Caco-2 (cell line): ENCODE measurements at regions not wholly inside any gene's neighbourhood (a gene's known extent, or its start where the extent isn't known, plus 50 kb on each side); places are given as distances from the start of the nearest gene placed in this dataset.
A peak's percentile ranks its signal among the peaks of the same experiment; 100 is the strongest.

ENCODE experiments used
- BruUV-seq: library from RNA; stranded (reverse); fragments of 400-500 nt; replicated peaks from 2 replicates; lab custom pipeline; 2021; lab: Mats Ljungman, UMichigan
- CTCF ChIA-PET: fragments of 300-600 bp; sonication (Branson Sonifier 250); formaldehyde crosslinking; loops from one replicate; lab custom pipeline; 2022; ENCODE audit warnings: antibody characterized with exemption; lab: Charles Lee
- POLR2A ChIA-PET: fragments of 300-600 bp; sonication (Branson Sonifier 250); formaldehyde crosslinking; loops from one replicate; lab custom pipeline; 2022; ENCODE audit warnings: antibody characterized with exemption; lab: Charles Lee
- DNase-seq, 2 experiments: peaks; one replicate each; pipeline versions ENCODE4 v3.0.0 to v3.0.0-alpha.2; 2020 to 2022
- H3K27me3 ChIP-seq: replicated peaks from 2 replicates; pipeline ENCODE4 v1.6.0; 2011; ENCODE audit warnings: low read length; ENCODE audit not compliant: control insufficient read depth, insufficient read depth
- H3K36me3 ChIP-seq: 2 replicates; pipeline ENCODE4 v1.5.1; 2011; ENCODE audit warnings: low read length; ENCODE audit not compliant: control insufficient read depth, insufficient read depth
- H3K4me1 ChIP-seq: fragments of 250-450 bp; sonication (Bioruptor Pico); 2 replicates; pipeline ENCODE4 v1.5.1; 2020; ENCODE audit warnings: mild to moderate bottlenecking
- H3K4me3 ChIP-seq: 2 replicates; pipeline ENCODE4 v1.5.1; 2011; ENCODE audit warnings: low read depth, mild to moderate bottlenecking, control low read depth, low read length
- H3K9me3 ChIP-seq: fragments of 250-450 bp; sonication (Bioruptor Pico); 2 replicates; pipeline ENCODE4 v1.5.1; 2020; ENCODE audit warnings: mild to moderate bottlenecking, moderate library complexity
- H3K27ac Mint-ChIP-seq: one replicate; pipeline ENCODE4 v1.8.0; 2022; ENCODE audit warnings: mixed read lengths; ENCODE audit not compliant: unreplicated experiment
- H3K27me3 Mint-ChIP-seq: one replicate; pipeline ENCODE4 v1.8.0; 2022; ENCODE audit warnings: mixed read lengths; ENCODE audit not compliant: insufficient read depth, unreplicated experiment
- H3K36me3 Mint-ChIP-seq: one replicate; pipeline ENCODE4 v1.8.0; 2022; ENCODE audit warnings: mild to moderate bottlenecking, mixed read lengths; ENCODE audit not compliant: insufficient read depth, unreplicated experiment
- H3K4me1 Mint-ChIP-seq: one replicate; pipeline ENCODE4 v1.8.0; 2022; ENCODE audit warnings: low read depth, mixed read lengths; ENCODE audit not compliant: unreplicated experiment
- H3K4me3 Mint-ChIP-seq: one replicate; pipeline ENCODE4 v1.8.0; 2022; ENCODE audit warnings: mild to moderate bottlenecking, moderate library complexity, mixed read lengths; ENCODE audit not compliant: unreplicated experiment
- H3K9me3 Mint-ChIP-seq: one replicate; pipeline ENCODE4 v1.8.0; 2022; ENCODE audit warnings: mixed read lengths; ENCODE audit not compliant: unreplicated experiment
- CTCF ChIP-seq, 2 experiments: fragments of 200-600 bp in 1 of 2; IDR thresholded peaks; 1 replicate in 1 of 2; 2 replicates in 1 of 2; pipeline versions ENCODE4 v1.5.1 to v1.8.0; 2011 to 2022; ENCODE audit warnings: antibody characterized with exemption in 1 of 2, control low read depth in 1 of 2, inconsistent platforms in 1 of 2, low read depth in 1 of 2, low read length in 1 of 2, mild to moderate bottlenecking in 1 of 2, moderate library complexity in 1 of 2; ENCODE audit not compliant: insufficient read depth in 1 of 2, severe bottlenecking in 1 of 2, unreplicated experiment in 1 of 2
- intact Hi-C: fragments of 100-400 bp; cut with micrococcal nuclease; formaldehyde crosslinking; loops from one replicate; pipeline ENCODE4 v1.10.0; 2022; ENCODE audit not compliant: unreplicated experiment

DNA sequence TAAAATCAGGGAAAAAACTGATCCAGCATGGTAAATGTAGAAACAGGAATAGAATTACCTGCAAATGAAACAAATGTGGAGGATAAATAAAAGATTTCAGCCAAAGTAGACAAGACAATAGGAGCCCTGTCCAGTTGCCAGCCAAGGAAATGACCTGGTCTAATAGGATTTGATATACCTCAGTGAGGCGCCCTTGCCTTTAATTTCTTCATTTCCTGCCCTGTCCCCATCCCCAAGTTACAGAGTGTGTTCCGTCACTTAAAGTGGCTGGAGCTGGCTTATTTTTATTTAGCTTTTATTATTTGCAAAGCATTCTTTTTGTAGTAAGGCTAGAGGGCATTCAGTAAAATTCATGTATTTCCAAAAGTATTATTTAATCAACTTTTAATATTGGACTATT, 1022.0 kb downstream of the EFNB2 start:
- CTCF ChIA-PET = no interaction called here
- no peak overlapping the region for H3K4me3 ChIP-seq
- POLR2A ChIA-PET = no interaction called here
- intact Hi-C loops = loop anchor here (2.0 kb wide), 1 partner anchor 1019 kb away; no protein-coding TSS in a partner anchor
- no peaks in the 10 kb centered on the region for H3K36me3 ChIP-seq
- no peak for DNase-seq
- Mint-ChIP-seq H3K9me3 (no peaks in the 10 kb centered on the region), H3K27ac (no peak overlapping the region), H3K4me3 (no peak overlapping the region), H3K27me3 (peaks cover 9% of the 10 kb centered on the region), H3K36me3 (no peaks in the 10 kb centered on the region), H3K4me1 (no peaks in the 10 kb centered on the region)
- H3K9me3 ChIP-seq = no peaks in the 10 kb centered on the region
- H3K27me3 ChIP-seq = no peaks in the 10 kb centered on the region
- H3K4me1 ChIP-seq = no peaks in the 10 kb centered on the region
- BruUV-seq = no TSS peak
- TF ChIP-seq CTCF (IDR thresholded peaks at IDR 0.05; ENCODE audit: insufficient read depth in 1 of 2, low read depth in 1 of 2, low read length in 1 of 2, severe bottlenecking in 1 of 2, unreplicated experiment in 1 of 2) = no peak

GRCh38 chr13:105509981-105510762, 1025.3 kb downstream of the EFNB2 start:
- Histone ChIP-seq H3K4me3 (no peak overlapping the region), H3K27me3 (no peaks in the 10 kb centered on the region), H3K36me3 (no peaks in the 10 kb centered on the region), H3K9me3 (no peaks in the 10 kb centered on the region), H3K4me1 (no peaks in the 10 kb centered on the region)
- Mint-ChIP-seq H3K27me3 (peaks cover 13% of the 10 kb centered on the region), H3K4me1 (no peaks in the 10 kb centered on the region), H3K4me3 (no peak overlapping the region), H3K27ac (no peak overlapping the region), H3K36me3 (no peaks in the 10 kb centered on the region), H3K9me3 (no peaks in the 10 kb centered on the region)
- CTCF ChIA-PET = no interaction called here
- intact Hi-C loops = no loop called here
- TF ChIP-seq CTCF (IDR thresholded peaks at IDR 0.05; ENCODE audit: insufficient read depth in 1 of 2, low read depth in 1 of 2, low read length in 1 of 2, severe bottlenecking in 1 of 2, unreplicated experiment in 1 of 2) = no peak
- peak in 1 of 2 experiments; percentile 35 for DNase-seq
- POLR2A ChIA-PET = no interaction called here
- no TSS peak for BruUV-seq

- H3K27me3 Mint-ChIP-seq = peaks cover 13% of the 10 kb centered on the region
- CTCF ChIA-PET = no interaction called here
Measured at GRCh38 chr13:105506463-105506862, 1029.0 kb downstream of the EFNB2 start.

More at GRCh38 chr13:105506463-105506862, 1029.0 kb downstream of the EFNB2 start:
- H3K4me3 ChIP-seq = no peak overlapping the region
- Mint-ChIP-seq H3K36me3 (no peaks in the 10 kb centered on the region), H3K4me1 (no peaks in the 10 kb centered on the region), H3K27ac (no peak overlapping the region), H3K9me3 (no peaks in the 10 kb centered on the region), H3K4me3 (no peak overlapping the region)
- no peak for DNase-seq
- TF ChIP-seq CTCF (IDR thresholded peaks at IDR 0.05; ENCODE audit: insufficient read depth in 1 of 2, low read depth in 1 of 2, low read length in 1 of 2, severe bottlenecking in 1 of 2, unreplicated experiment in 1 of 2) = no peak
- no peaks in the 10 kb centered on the region for H3K9me3 ChIP-seq
- no peaks in the 10 kb centered on the region for H3K27me3 ChIP-seq
- BruUV-seq = no TSS peak
- intact Hi-C loops = no loop called here
- POLR2A ChIA-PET = no interaction called here
- no peaks in the 10 kb centered on the region for H3K4me1 ChIP-seq
- no peaks in the 10 kb centered on the region for H3K36me3 ChIP-seq
